ENCODE measurements at regions not wholly inside any gene's neighbourhood (a gene's known extent, or its start where the extent isn't known, plus 50 kb on each side); places are given as distances from the start of the nearest gene placed in this dataset.

GRCh38 chr10:59553162-59553900, 156.3 kb downstream of the SLC16A9 start:
- DNase-seq (ENCODE audit: low spot score) = no peak

GRCh38 chr10:59550061-59550460, 159.6 kb downstream of the SLC16A9 start:
- no peak for DNase-seq (ENCODE audit: low spot score)

GRCh38 chr10:59538623-59539022, 171.0 kb downstream of the SLC16A9 start:
- no peak for DNase-seq (ENCODE audit: low spot score)

GRCh38 chr10:59537501-59537900, 172.1 kb downstream of the SLC16A9 start:
- no peak for DNase-seq (ENCODE audit: low spot score)

- no peak for DNase-seq (ENCODE audit: low spot score)
Observed at GRCh38 chr10:59536167-59537014, 173.3 kb downstream of the SLC16A9 start.

- DNase-seq (ENCODE audit: low spot score) = no peak
Observed at GRCh38 chr10:59524348-59524747, 162.0 kb upstream of the FAM13C start.

GRCh38 chr10:59523851-59524250, 161.5 kb upstream of the FAM13C start:
- no peak for DNase-seq (ENCODE audit: low spot score)

- no peak for DNase-seq (ENCODE audit: low spot score)
Observed at GRCh38 chr10:59517996-59518395, 155.6 kb upstream of the FAM13C start.

GRCh38 chr10:59517341-59517899, 155.1 kb upstream of the FAM13C start:
- DNase-seq (ENCODE audit: low spot score) = no peak

GRCh38 chr10:59513558-59513957, 151.2 kb upstream of the FAM13C start:
- no peak for DNase-seq (ENCODE audit: low spot score)

- DNase-seq (ENCODE audit: low spot score) = no peak
Observed at GRCh38 chr10:59512951-59513350, 150.6 kb upstream of the FAM13C start.

- no peak for DNase-seq (ENCODE audit: low spot score)
Observed at GRCh38 chr10:59508956-59509355, 146.6 kb upstream of the FAM13C start.

GRCh38 chr10:59508296-59508695, 145.9 kb upstream of the FAM13C start:
- DNase-seq (ENCODE audit: low spot score) = no peak

GRCh38 chr10:59505926-59506325, 143.6 kb upstream of the FAM13C start:
- DNase-seq (ENCODE audit: low spot score) = no peak

- DNase-seq (ENCODE audit: low spot score) = no peak
Observed at GRCh38 chr10:59499460-59499859, 137.1 kb upstream of the FAM13C start.

GRCh38 chr10:59493017-59493416, 130.7 kb upstream of the FAM13C start:
- DNase-seq (ENCODE audit: low spot score) = no peak

GRCh38 chr10:59479426-59479825, 117.1 kb upstream of the FAM13C start:
- no peak for DNase-seq (ENCODE audit: low spot score)

GRCh38 chr10:59470570-59470969, 108.2 kb upstream of the FAM13C start:
- no peak for DNase-seq (ENCODE audit: low spot score)

- no peak for DNase-seq (ENCODE audit: low spot score)
Observed at GRCh38 chr10:59465088-59465487, 102.7 kb upstream of the FAM13C start.

- DNase-seq (ENCODE audit: low spot score) = no peak
Observed at GRCh38 chr10:59464483-59464882, 102.1 kb upstream of the FAM13C start.

GRCh38 chr10:59463909-59464308, 101.6 kb upstream of the FAM13C start:
- DNase-seq (ENCODE audit: low spot score) = no peak

- no peak for DNase-seq (ENCODE audit: low spot score)
Observed at GRCh38 chr10:59460601-59461000, 98.3 kb upstream of the FAM13C start.

GRCh38 chr10:59456199-59456598, 93.8 kb upstream of the FAM13C start:
- no peak for DNase-seq (ENCODE audit: low spot score)
